PC-9 (cell line): ENCODE measurements at regions not wholly inside any gene's neighbourhood (a gene's known extent, or its start where the extent isn't known, plus 50 kb on each side); places are given as distances from the start of the nearest gene placed in this dataset.

Source experiments
- BruUV-seq: library from RNA; stranded (reverse); fragments of 400-500 nt; replicated peaks from 2 replicates; lab custom pipeline; 2021; lab: Mats Ljungman, UMichigan
- CTCF ChIA-PET: fragments of 300-600 bp; sonication (Branson Sonifier 250); formaldehyde crosslinking; loops from one replicate; lab custom pipeline; 2022; ENCODE audit warnings: antibody characterized with exemption; lab: Charles Lee
- POLR2A ChIA-PET: fragments of 300-600 bp; sonication (Branson Sonifier 250); formaldehyde crosslinking; loops from one replicate; lab custom pipeline; 2022; ENCODE audit warnings: antibody characterized with exemption; ENCODE audit not compliant: unreplicated experiment; lab: Charles Lee
- DNase-seq, 2 experiments: peaks; one replicate each; pipeline versions ENCODE4 v3.0.0 to v3.0.0-alpha.2; 2015 to 2022; ENCODE audit warnings: mixed read lengths in 1 of 2
- H2AFZ ChIP-seq: fragments of 200-600 bp; sonication (generic); 2 replicates; pipeline ENCODE4 v1.8.1; 2017; ENCODE audit warnings: antibody characterized with exemption
- H3F3A ChIP-seq: fragments of 200-600 bp; sonication (generic); 2 replicates; pipeline ENCODE4 v1.8.1; 2017; ENCODE audit warnings: antibody characterized with exemption, mild to moderate bottlenecking, low read depth; ENCODE audit not compliant: insufficient read depth
- H3K27ac ChIP-seq: fragments of 200-600 bp; sonication (generic); 2 replicates; pipeline ENCODE4 v1.6.1; 2016; ENCODE audit warnings: mixed run types
- H3K27me3 ChIP-seq: fragments of 200-600 bp; sonication (generic); 2 replicates; pipeline ENCODE4 v1.6.1; 2016; ENCODE audit warnings: low read depth, mixed run types; ENCODE audit not compliant: insufficient read depth
- H3K36me3 ChIP-seq: fragments of 200-600 bp; sonication (generic); 2 replicates; pipeline ENCODE4 v1.6.1; 2016; ENCODE audit warnings: low read depth, mixed run types
- H3K4me1 ChIP-seq: fragments of 200-600 bp; sonication (generic); replicated peaks from 2 replicates; pipeline ENCODE4 v1.6.1; 2016; ENCODE audit warnings: mixed run types; ENCODE audit not compliant: insufficient read depth
- H3K4me2 ChIP-seq: fragments of 200-600 bp; sonication (generic); 2 replicates; pipeline ENCODE4 v1.6.1; 2017; ENCODE audit warnings: mixed run types
- H3K4me3 ChIP-seq: fragments of 200-600 bp; sonication (generic); 2 replicates; pipeline ENCODE4 v1.6.1; 2016; ENCODE audit warnings: mixed run types
- H3K79me2 ChIP-seq: fragments of 200-600 bp; sonication (generic); 2 replicates; pipeline ENCODE4 v1.6.1; 2017; ENCODE audit warnings: low read depth, mixed run types
- H3K9me2 ChIP-seq: fragments of 200-600 bp; sonication (generic); 2 replicates; pipeline ENCODE4 v1.8.1; 2017; ENCODE audit warnings: mild to moderate bottlenecking; ENCODE audit not compliant: insufficient read depth
- H3K9me3 ChIP-seq: fragments of 200-600 bp; sonication (generic); 2 replicates; pipeline ENCODE4 v1.8.1; 2016; ENCODE audit warnings: low read depth; ENCODE audit not compliant: insufficient read depth
- H4K20me1 ChIP-seq: fragments of 200-600 bp; sonication (generic); 2 replicates; pipeline ENCODE4 v1.8.1; 2017; ENCODE audit not compliant: insufficient read depth
- EZH2 ChIP-seq: fragments of 200-600 bp; sonication (generic); IDR thresholded peaks from 2 replicates; pipeline ENCODE4 v1.8.0; 2017; ENCODE audit warnings: antibody characterized with exemption, low read depth
- intact Hi-C: fragments of 100-400 bp; cut with micrococcal nuclease; formaldehyde crosslinking; loops from one replicate; pipeline ENCODE4 v1.10.0; 2022; ENCODE audit not compliant: unreplicated experiment
- TF ChIP-seq, protein P1 (sequence below): fragments of 200-600 bp; sonication (generic); conservative IDR thresholded peaks from 2 replicates; pipeline ENCODE4 v1.6.1; 2017; ENCODE audit warnings: mixed run types, antibody characterized with exemption, mild to moderate bottlenecking, moderate library complexity

DNA sequence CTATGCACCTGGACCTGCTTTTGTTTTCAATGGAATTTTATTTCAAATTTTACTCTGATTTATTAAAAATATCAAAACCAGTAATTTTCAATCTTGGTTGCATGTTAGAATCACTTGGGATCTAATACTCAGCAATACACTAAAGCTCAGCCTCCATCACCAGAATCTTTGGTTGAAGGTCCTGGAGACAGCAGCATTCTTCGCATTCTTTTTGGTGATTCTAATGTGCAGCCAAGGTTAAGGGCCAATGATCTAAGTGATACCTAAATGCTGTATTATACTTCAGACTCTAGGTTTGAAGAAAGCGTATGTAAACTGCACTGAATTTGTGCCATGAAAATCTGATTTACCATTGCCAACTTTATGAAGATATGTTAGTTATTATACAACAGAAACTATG lies 493.1 kb downstream of the XIRP2 start:
- no peaks in the 10 kb centered on the region for H3K4me1 ChIP-seq
- H3K36me3 ChIP-seq: no peaks in the 10 kb centered on the region

DNA sequence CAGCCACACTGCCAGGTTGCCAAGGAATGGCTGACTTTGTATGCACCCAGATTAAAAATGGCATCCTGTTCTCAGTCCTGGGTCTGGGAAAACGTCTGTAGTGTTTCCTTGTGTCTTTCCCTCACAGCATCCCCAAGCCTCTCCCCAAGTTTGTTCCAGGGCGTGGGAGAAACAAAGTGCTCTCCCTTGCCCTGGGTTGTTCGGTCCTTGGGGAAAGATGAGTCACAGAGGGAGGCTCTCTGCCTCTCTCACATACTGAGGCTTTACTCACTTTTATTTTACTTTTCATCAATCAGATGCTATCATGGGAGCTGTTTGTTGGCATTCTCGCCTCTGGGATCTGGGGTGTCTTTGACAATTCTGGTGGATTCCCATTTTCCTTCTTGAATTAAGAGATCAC lies 492.3 kb downstream of the XIRP2 start:
- Histone ChIP-seq H3K9me3 (no peaks in the 10 kb centered on the region), H4K20me1 (no peaks in the 10 kb centered on the region), H3K36me3 (no peaks in the 10 kb centered on the region), H3F3A (no peaks in the 10 kb centered on the region), H3K4me3 (no peak overlapping the region), H2AFZ (no peak overlapping the region), H3K9me2 (no peaks in the 10 kb centered on the region), H3K79me2 (no peaks in the 10 kb centered on the region), H3K27me3 (no peaks in the 10 kb centered on the region), H3K4me1 (no peaks in the 10 kb centered on the region), H3K27ac (no peak overlapping the region), H3K4me2 (no peak overlapping the region)
- TF ChIP-seq, protein P1, sequence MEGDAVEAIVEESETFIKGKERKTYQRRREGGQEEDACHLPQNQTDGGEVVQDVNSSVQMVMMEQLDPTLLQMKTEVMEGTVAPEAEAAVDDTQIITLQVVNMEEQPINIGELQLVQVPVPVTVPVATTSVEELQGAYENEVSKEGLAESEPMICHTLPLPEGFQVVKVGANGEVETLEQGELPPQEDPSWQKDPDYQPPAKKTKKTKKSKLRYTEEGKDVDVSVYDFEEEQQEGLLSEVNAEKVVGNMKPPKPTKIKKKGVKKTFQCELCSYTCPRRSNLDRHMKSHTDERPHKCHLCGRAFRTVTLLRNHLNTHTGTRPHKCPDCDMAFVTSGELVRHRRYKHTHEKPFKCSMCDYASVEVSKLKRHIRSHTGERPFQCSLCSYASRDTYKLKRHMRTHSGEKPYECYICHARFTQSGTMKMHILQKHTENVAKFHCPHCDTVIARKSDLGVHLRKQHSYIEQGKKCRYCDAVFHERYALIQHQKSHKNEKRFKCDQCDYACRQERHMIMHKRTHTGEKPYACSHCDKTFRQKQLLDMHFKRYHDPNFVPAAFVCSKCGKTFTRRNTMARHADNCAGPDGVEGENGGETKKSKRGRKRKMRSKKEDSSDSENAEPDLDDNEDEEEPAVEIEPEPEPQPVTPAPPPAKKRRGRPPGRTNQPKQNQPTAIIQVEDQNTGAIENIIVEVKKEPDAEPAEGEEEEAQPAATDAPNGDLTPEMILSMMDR: no peak
- TF ChIP-seq EZH2: no peak
- ChIA-PET CTCF (no interaction called here), POLR2A (no interaction called here)
- no TSS peak for BruUV-seq
- no peak for DNase-seq
- intact Hi-C loops: no loop called here

More for the DNA sequence above, 493.1 kb downstream of the XIRP2 start:
- no peaks in the 10 kb centered on the region for H3K9me3 ChIP-seq
- no peak overlapping the region for H2AFZ ChIP-seq
- ChIA-PET CTCF (no interaction called here), POLR2A (no interaction called here)
- no peak for DNase-seq
- H3K27me3 ChIP-seq: no peaks in the 10 kb centered on the region
- no peaks in the 10 kb centered on the region for H3K79me2 ChIP-seq
- no peak overlapping the region for H3K4me3 ChIP-seq
- no peaks in the 10 kb centered on the region for H3K9me2 ChIP-seq
- TF ChIP-seq EZH2: no peak
- TF ChIP-seq, protein P1: no peak
- intact Hi-C loops: no loop called here
- no TSS peak for BruUV-seq
- H3F3A ChIP-seq: no peaks in the 10 kb centered on the region
- H3K27ac ChIP-seq: no peak overlapping the region
- H3K4me2 ChIP-seq: no peak overlapping the region
- no peaks in the 10 kb centered on the region for H4K20me1 ChIP-seq

DNA sequence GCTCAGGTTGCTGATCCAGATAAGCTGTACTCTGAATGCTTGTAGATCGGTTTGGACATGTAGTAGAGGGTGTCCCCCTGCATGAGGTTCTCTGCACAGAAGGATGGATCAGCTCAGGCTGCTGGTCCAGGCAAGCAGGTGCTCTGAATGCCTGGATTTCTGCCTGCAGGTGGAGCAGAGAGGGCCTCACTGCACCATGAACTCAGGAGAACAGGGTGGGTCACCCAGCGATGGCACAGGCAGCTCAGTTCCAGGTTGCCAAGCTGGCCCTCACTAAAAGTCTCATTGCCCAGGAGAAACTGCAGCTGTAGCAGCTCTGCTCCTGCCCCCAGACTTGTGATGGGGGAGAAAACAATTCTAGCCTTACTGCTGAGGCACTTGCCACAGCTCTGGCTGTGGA lies 491.8 kb downstream of the XIRP2 start:
- no peaks in the 10 kb centered on the region for H4K20me1 ChIP-seq
- no peaks in the 10 kb centered on the region for H3K27me3 ChIP-seq
- POLR2A ChIA-PET: no interaction called here
- no peaks in the 10 kb centered on the region for H3K9me3 ChIP-seq
- H3K79me2 ChIP-seq: no peaks in the 10 kb centered on the region
- no peak overlapping the region for H3K4me3 ChIP-seq
- no peak for TF ChIP-seq EZH2
- TF ChIP-seq, protein P1: no peak
- no peaks in the 10 kb centered on the region for H3K36me3 ChIP-seq
- no peaks in the 10 kb centered on the region for H3F3A ChIP-seq
- H3K9me2 ChIP-seq: no peaks in the 10 kb centered on the region
- no peak for DNase-seq
- CTCF ChIA-PET: no interaction called here
- intact Hi-C loops: no loop called here
- no peaks in the 10 kb centered on the region for H3K4me1 ChIP-seq
- BruUV-seq: no TSS peak
- H2AFZ ChIP-seq: no peak overlapping the region
- no peak overlapping the region for H3K27ac ChIP-seq
- no peak overlapping the region for H3K4me2 ChIP-seq
